ENCODE measurements at regions not wholly inside any gene's neighbourhood (a gene's known extent, or its start where the extent isn't known, plus 50 kb on each side); places are given as distances from the start of the nearest gene placed in this dataset.

DNA sequence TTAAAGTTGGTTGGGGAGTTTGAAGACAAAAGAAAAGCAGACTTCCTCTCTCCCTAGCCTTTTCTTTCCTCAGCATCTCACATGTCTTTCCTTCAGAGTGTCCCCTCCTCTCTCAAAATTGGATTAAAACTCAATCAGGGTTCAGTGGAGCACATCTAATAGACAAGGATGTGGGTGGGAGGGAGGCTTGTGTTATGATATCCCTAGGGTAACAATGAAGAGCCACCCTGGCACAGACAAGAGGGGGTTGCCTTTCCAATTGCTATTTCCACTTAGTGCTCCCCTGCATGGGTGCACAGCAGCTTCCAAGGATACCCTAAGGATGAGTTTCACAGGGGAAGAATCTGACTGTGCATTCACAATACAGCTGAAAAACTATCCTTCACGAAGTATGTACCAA, 585.2 kb upstream of the C9orf72 start:
- Histone ChIP-seq H3K27me3 (no peaks in the 10 kb centered on the region), H3K36me3 (no peaks in the 10 kb centered on the region), H3K27ac (no peak overlapping the region), H3K4me1 (peaks cover 4 to 6% of the 10 kb centered on the region in 2 donors), H3K4me3 (replicated peaks in 1 of 3) (no peak overlapping the region), H3K9me3 (no peaks in the 10 kb centered on the region)
- 69 to 90% methylated on average over 1 of the region's 1 CpG for WGBS, 2 donors
- TF ChIP-seq, protein P1, sequence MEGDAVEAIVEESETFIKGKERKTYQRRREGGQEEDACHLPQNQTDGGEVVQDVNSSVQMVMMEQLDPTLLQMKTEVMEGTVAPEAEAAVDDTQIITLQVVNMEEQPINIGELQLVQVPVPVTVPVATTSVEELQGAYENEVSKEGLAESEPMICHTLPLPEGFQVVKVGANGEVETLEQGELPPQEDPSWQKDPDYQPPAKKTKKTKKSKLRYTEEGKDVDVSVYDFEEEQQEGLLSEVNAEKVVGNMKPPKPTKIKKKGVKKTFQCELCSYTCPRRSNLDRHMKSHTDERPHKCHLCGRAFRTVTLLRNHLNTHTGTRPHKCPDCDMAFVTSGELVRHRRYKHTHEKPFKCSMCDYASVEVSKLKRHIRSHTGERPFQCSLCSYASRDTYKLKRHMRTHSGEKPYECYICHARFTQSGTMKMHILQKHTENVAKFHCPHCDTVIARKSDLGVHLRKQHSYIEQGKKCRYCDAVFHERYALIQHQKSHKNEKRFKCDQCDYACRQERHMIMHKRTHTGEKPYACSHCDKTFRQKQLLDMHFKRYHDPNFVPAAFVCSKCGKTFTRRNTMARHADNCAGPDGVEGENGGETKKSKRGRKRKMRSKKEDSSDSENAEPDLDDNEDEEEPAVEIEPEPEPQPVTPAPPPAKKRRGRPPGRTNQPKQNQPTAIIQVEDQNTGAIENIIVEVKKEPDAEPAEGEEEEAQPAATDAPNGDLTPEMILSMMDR (IDR thresholded peaks at IDR 0.05) = no peak
- TF ChIP-seq POLR2A (IDR thresholded peaks at IDR 0.05) = no peak
- no peak for DNase-seq
- intact Hi-C loops (cut with DNase I) = no loop called here

DNA sequence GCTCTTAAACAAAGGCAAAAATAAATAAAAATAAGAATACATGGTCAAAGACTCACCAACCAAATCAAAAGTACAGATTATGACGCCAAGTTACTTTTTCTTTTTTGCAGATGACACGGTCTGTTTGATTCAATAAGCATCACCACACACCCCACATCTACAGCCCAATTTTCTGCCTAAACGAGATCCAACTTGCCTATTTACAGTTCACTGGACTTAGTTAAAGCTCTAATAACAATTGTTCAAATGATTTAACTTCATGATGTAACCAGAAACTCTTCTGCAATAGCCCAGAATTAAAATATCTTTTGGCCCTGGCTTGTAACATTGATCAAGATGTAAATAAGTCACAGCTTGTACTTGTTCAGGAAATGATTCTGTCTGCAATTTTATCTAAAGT, 590.3 kb upstream of the C9orf72 start:
- Histone ChIP-seq H3K27ac (no peak overlapping the region), H3K36me3 (no peaks in the 10 kb centered on the region), H3K4me3 (replicated peaks in 1 of 3) (no peak overlapping the region), H3K4me1 (peaks cover 4 to 7% of the 10 kb centered on the region in 2 donors), H3K27me3 (no peaks in the 10 kb centered on the region), H3K9me3 (no peaks in the 10 kb centered on the region)
- TF ChIP-seq POLR2A (IDR thresholded peaks at IDR 0.05) = no peak
- TF ChIP-seq, protein P1 (IDR thresholded peaks at IDR 0.05) = no peak
- intact Hi-C loops (cut with DNase I) = no loop called here
- no peak for DNase-seq
- WGBS, 2 donors = 37 to 40% methylated on average over 3 of the region's 3 CpGs

DNA sequence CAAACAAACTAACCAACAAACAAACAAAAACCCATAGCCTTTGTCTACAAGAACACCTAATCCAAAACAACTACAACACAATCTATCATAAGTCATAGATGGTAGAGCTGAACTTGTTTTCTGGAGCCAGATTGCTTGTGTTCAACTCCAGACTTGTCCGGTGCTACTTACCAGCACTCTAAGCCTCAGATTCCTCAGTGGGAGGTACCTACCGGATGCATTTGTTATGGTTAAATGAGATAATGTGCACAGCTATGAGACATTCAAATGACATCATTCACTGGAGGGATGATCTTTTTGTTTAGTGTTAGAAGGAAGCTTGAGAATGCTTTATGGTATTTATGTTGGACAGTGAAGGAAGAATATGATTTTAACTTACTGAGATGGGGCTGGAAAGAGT, 592.9 kb upstream of the C9orf72 start:
- intact Hi-C loops (cut with DNase I) = no loop called here
- H3K9me3 ChIP-seq = no peaks in the 10 kb centered on the region
- WGBS, 2 donors = 97 to 100% methylated on average over 2 of the region's 2 CpGs

DNA sequence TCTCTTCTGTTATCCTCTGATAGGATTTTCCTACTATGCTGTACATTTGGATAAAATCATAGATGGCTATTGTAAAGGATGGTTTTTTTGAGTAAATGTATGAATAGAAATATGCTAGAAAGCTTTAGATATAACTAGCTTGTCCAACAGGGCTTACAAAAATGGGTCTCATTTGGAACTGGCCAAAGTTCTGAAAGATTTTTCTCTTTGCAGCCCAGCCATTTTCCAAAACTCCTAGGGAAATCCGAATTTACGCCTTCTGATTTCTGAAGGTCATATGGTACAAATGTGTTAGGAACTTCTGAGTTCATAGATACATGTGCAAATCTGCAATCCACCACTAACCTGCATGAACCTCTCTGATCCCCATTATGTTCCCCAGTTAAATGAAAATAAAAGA, 603.9 kb upstream of the C9orf72 start:
- H3K4me1 ChIP-seq = no peaks in the 10 kb centered on the region
- H3K4me3 ChIP-seq (replicated peaks in 1 of 3) = no peak overlapping the region
- 85 to 91% methylated on average over 2 of the region's 2 CpGs for WGBS, 2 donors
- intact Hi-C loops (cut with DNase I) = no loop called here
- no peaks in the 10 kb centered on the region for H3K9me3 ChIP-seq
- TF ChIP-seq, protein P1 (IDR thresholded peaks at IDR 0.05) = no peak
- TF ChIP-seq POLR2A (IDR thresholded peaks at IDR 0.05) = no peak
- no peaks in the 10 kb centered on the region for H3K27me3 ChIP-seq
- H3K36me3 ChIP-seq = no peaks in the 10 kb centered on the region
- DNase-seq = no peak
- no peak overlapping the region for H3K27ac ChIP-seq

More for the DNA sequence above, 592.9 kb upstream of the C9orf72 start:
- Histone ChIP-seq H3K4me1 (peaks cover 0 to 6% of the 10 kb centered on the region in 2 donors), H3K27me3 (no peaks in the 10 kb centered on the region), H3K36me3 (no peaks in the 10 kb centered on the region), H3K4me3 (replicated peaks in 1 of 3) (no peak overlapping the region), H3K27ac (no peak overlapping the region)
- DNase-seq = no peak
- TF ChIP-seq, protein P1 (IDR thresholded peaks at IDR 0.05) = no peak
- TF ChIP-seq POLR2A (IDR thresholded peaks at IDR 0.05) = no peak

DNA sequence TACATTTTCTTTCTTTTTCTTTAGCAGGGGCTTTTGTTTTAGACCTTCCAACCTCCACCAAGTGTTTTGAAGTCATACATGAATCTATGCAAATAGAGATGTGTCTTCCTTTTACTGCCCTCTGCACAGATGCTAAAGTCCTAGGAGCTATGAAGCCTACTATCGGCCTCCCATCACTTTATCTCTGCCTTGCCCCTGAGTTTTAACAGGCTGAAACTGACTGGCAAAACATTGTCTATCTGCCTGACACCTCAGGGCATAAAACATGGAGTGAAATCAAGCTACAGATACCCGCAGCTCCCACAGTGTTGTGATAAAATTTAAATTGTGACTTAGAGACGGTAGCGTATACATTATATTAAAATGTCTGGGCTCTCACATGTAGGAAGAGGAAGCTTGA, 604.6 kb upstream of the C9orf72 start:
- no peaks in the 10 kb centered on the region for H3K9me3 ChIP-seq
- no peaks in the 10 kb centered on the region for H3K36me3 ChIP-seq
- H3K4me3 ChIP-seq (replicated peaks in 1 of 3) = no peak overlapping the region
- H3K27ac ChIP-seq = no peak overlapping the region
- WGBS, 2 donors = 93 to 97% methylated on average over 4 of the region's 4 CpGs
- H3K27me3 ChIP-seq = no peaks in the 10 kb centered on the region
- no peak for DNase-seq
- H3K4me1 ChIP-seq = no peaks in the 10 kb centered on the region
- intact Hi-C loops (cut with DNase I) = no loop called here
- TF ChIP-seq, protein P1 (IDR thresholded peaks at IDR 0.05) = no peak
- TF ChIP-seq POLR2A (IDR thresholded peaks at IDR 0.05) = no peak

All from thyroid gland (tissue), 4 donors.